ENCODE measurements at regions not wholly inside any gene's neighbourhood (a gene's known extent, or its start where the extent isn't known, plus 50 kb on each side); places are given as distances from the start of the nearest gene placed in this dataset.

DNA sequence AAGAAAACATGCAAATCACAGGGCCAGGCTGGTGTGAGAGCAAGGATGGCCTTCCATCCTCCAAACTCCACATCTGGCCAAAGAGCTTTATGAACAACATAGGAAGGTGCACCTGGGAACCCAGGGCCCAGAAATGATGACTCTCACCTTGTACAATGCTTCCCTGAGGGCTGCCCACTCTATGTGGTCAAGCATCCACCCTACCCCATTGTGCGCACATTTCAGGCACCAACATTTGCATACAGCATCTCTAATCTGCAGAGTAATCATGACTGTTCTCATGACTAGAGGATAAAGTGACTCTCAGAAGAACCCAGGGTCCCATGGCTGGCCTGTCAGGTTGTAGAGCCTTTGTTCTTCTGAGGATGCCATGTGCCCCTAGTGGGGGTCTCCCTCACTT, 57.2 kb upstream of the NTF3 start:
- no peak overlapping the region for H3K4me3 ChIP-seq (ENCODE audit: low read length)
- H3K27ac ChIP-seq (ENCODE audit: low read depth, low read length), result no peak overlapping the region
- H3K27me3 ChIP-seq (ENCODE audit: control insufficient read depth, insufficient read depth, low read length), result no peaks in the 10 kb centered on the region
- H3K9ac ChIP-seq (ENCODE audit: low read length), result no peak overlapping the region
- H3K36me3 ChIP-seq (ENCODE audit: control insufficient read depth, insufficient read depth, low read length), result no peaks in the 10 kb centered on the region
- no peaks in the 10 kb centered on the region for H3K4me1 ChIP-seq (ENCODE audit: control insufficient read depth, insufficient read depth, low read length)

DNA sequence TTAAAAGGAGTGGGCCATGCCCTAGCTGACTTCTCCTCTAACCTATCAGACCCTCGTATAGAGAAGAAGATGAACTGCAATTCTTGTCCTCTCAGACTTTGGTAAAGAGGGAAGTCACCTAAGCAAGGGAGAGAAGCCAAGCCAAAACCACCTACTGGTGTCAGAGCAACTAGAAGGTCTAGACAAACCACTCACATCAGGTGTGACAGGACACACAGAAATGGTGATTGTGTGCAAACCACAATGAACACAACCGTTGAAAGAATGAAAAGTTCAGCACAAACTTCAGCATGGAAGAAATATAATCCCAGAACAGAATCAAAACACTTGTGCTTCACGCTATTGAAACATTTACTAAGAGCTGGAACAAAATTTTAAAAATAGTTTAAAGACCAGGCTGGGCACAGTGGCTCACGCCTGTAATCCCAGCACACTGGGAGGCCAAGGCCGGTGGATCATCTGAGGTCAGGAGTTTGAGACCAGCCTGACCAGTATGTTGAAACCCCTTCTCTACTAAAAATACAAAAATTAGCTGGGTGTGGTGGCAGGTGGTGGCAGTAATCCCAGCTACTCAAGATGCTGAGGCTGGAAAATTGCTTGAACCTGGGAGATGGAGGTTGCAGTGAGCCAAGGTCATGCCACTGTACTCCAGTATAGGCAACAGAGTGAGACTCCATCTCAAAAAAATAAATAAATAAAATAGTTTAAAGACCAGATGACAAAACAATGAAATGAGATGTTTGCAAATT, 56.2 kb upstream of the NTF3 start:
- H3K4me3 ChIP-seq (ENCODE audit: low read length), result no peak overlapping the region
- no peak overlapping the region for H3K27ac ChIP-seq (ENCODE audit: low read depth, low read length)
- H3K36me3 ChIP-seq (ENCODE audit: control insufficient read depth, insufficient read depth, low read length), result no peaks in the 10 kb centered on the region
- H3K4me1 ChIP-seq (ENCODE audit: control insufficient read depth, insufficient read depth, low read length), result no peaks in the 10 kb centered on the region
- H3K9ac ChIP-seq (ENCODE audit: low read length), result no peak overlapping the region
- H3K27me3 ChIP-seq (ENCODE audit: control insufficient read depth, insufficient read depth, low read length), result no peaks in the 10 kb centered on the region

DNA sequence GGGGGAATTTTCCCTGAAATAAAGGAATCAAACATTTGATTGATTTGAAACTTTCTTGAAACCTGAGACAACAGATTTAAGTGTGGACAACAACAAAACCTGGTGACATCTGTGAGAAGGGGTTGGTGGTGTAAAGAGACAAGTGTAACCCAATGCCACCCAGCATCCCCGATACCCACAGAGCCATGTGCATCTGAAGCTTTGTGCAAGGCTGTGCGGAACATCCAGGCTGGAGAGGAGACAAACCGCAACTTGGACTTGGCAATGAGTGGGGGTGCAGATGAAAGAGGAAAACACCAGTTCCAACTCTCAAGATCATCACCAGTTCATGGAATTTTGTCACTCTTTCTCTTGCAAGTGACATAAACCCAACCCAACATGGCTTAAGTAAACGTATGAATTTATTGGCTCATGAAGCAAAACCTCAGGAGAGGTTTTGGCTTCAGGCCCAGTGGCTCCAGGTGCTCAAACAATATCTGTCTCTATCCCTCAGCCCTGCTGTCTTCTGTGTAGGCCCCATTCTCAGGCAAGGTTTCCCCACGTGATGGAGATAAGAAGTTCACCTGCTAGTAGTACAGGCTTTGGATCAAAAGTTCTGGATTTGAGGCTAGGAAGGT, 55.2 kb upstream of the NTF3 start:
- Histone ChIP-seq H3K27me3 (ENCODE audit: control insufficient read depth, insufficient read depth, low read length) (no peaks in the 10 kb centered on the region), H3K27ac (ENCODE audit: low read depth, low read length) (no peak overlapping the region), H3K9ac (ENCODE audit: low read length) (no peak overlapping the region), H3K4me3 (ENCODE audit: low read length) (no peak overlapping the region), H3K4me1 (ENCODE audit: control insufficient read depth, insufficient read depth, low read length) (no peaks in the 10 kb centered on the region), H3K36me3 (ENCODE audit: control insufficient read depth, insufficient read depth, low read length) (no peaks in the 10 kb centered on the region)

GRCh38 chr12:5377997-5378592, 53.8 kb upstream of the NTF3 start:
- Histone ChIP-seq H3K36me3 (ENCODE audit: control insufficient read depth, insufficient read depth, low read length) (no peaks in the 10 kb centered on the region), H3K4me1 (ENCODE audit: control insufficient read depth, insufficient read depth, low read length) (no peaks in the 10 kb centered on the region), H3K27ac (ENCODE audit: low read depth, low read length) (no peak overlapping the region), H3K27me3 (ENCODE audit: control insufficient read depth, insufficient read depth, low read length) (no peaks in the 10 kb centered on the region), H3K9ac (ENCODE audit: low read length) (no peak overlapping the region), H3K4me3 (ENCODE audit: low read length) (no peak overlapping the region)

DNA sequence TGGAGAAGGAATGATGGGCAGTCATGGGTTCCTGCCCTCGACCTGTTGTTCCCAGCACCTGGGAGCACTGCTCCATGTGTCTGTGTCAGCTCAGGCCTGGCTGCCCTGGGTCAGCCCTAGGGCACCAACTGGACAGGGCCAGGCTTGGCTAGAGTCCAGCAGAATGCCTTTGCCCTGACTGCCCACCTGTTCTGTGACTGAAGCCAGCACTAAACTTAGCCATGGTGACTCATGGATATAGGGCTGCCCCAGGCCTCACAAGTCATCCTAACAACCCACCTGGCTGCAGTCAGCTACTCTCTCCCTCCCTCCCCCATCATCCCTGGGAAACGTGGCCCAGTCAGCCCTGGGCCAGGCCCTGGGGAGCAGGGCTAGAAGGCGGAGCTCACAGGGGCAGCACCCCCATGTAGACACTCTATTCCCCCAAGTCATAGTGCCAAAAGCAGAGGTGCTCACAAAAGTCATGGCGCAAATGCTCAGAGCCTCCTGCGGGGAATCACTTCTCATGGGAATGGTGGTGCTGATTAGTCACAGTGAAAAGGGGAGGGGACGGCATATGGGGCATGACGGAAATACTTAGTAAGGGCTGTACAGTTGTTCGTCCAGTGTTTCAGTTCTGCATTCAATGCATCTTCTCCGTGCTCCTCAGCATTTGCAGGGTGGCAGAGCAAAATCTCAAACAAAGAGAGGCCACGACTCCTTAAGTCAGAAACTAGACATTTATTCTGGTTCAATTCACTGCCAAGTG, 52.0 kb upstream of the NTF3 start:
- H3K27me3 ChIP-seq (ENCODE audit: control insufficient read depth, insufficient read depth, low read length), result no peaks in the 10 kb centered on the region
- no peak overlapping the region for H3K9ac ChIP-seq (ENCODE audit: low read length)
- no peak overlapping the region for H3K27ac ChIP-seq (ENCODE audit: low read depth, low read length)
- H3K4me1 ChIP-seq (ENCODE audit: control insufficient read depth, insufficient read depth, low read length), result no peaks in the 10 kb centered on the region
- H3K4me3 ChIP-seq (ENCODE audit: low read length), result no peak overlapping the region
- H3K36me3 ChIP-seq (ENCODE audit: control insufficient read depth, insufficient read depth, low read length), result no peaks in the 10 kb centered on the region

Measured in rectal smooth muscle tissue (tissue), 1 donor.